ENCODE measurements at regions not wholly inside any gene's neighbourhood (a gene's known extent, or its start where the extent isn't known, plus 50 kb on each side); places are given as distances from the start of the nearest gene placed in this dataset.

- Histone ChIP-seq H3K36me3 (ENCODE audit: insufficient read depth, low read length) (no peaks in the 10 kb centered on the region), H3K4me3 (no peak overlapping the region), H3K9me3 (ENCODE audit: low read depth, low read length) (no peaks in the 10 kb centered on the region), H3K9ac (ENCODE audit: insufficient read length) (no peak overlapping the region), H3K27ac (no peak overlapping the region)
- DNase-seq (ENCODE audit: low read depth, low spot score), result no peak
- TF ChIP-seq EZH2 (IDR thresholded peaks at IDR 0.05), result no peak
- TF ChIP-seq POLR2AphosphoS5 (IDR thresholded peaks at IDR 0.05; ENCODE audit: borderline replicate concordance, low read depth, low read length), result no peak
- no peak for TF ChIP-seq FOXP2 (optimal IDR thresholded peaks at IDR 0.05; ENCODE audit: control extremely low read depth, extremely low read length, insufficient read depth)
Measured at GRCh38 chr2:104092886-104093285, 761.0 kb upstream of the POU3F3 start.

- H3K36me3 ChIP-seq (ENCODE audit: insufficient read depth, low read length), result no peaks in the 10 kb centered on the region
- no peak overlapping the region for H3K27ac ChIP-seq
- TF ChIP-seq EZH2 (IDR thresholded peaks at IDR 0.05) (no peak), POLR2AphosphoS5 (IDR thresholded peaks at IDR 0.05; ENCODE audit: borderline replicate concordance, low read depth, low read length) (no peak), FOXP2 (optimal IDR thresholded peaks at IDR 0.05; ENCODE audit: control extremely low read depth, extremely low read length, insufficient read depth) (no peak)
- H3K9ac ChIP-seq (ENCODE audit: insufficient read length), result no peak overlapping the region
- no peak for DNase-seq (ENCODE audit: low read depth, low spot score)
- no peak overlapping the region for H3K4me3 ChIP-seq
- no peaks in the 10 kb centered on the region for H3K9me3 ChIP-seq (ENCODE audit: low read depth, low read length)
Measured at GRCh38 chr2:104102615-104103014, 751.3 kb upstream of the POU3F3 start.

DNA sequence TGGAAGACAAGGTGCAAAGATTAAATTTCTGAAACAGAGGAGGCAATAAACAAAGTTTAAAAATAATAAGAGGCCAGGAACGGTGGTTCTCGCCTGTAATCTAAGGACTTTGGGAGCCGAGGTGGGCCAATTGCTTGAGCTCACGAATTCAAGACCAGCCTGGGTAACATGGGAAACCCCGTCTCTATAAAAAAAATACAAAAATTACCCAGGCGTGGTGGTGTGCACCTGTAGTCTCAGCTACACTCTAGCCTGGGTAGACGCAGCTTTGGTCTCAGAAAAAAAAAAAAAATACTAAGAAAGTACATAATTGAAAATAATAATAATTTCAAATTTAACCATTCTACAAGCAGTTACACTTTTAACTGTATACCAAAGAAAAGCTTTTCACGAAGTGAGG lies 744.6 kb upstream of the POU3F3 start:
- Histone ChIP-seq H3K4me3 (no peak overlapping the region), H3K9me3 (ENCODE audit: low read depth, low read length) (no peaks in the 10 kb centered on the region), H3K36me3 (ENCODE audit: insufficient read depth, low read length) (no peaks in the 10 kb centered on the region), H3K27ac (no peak overlapping the region), H3K9ac (ENCODE audit: insufficient read length) (no peak overlapping the region)
- no peak for TF ChIP-seq EZH2 (IDR thresholded peaks at IDR 0.05)
- TF ChIP-seq POLR2AphosphoS5 (IDR thresholded peaks at IDR 0.05; ENCODE audit: borderline replicate concordance, low read depth, low read length), result no peak
- TF ChIP-seq FOXP2 (optimal IDR thresholded peaks at IDR 0.05; ENCODE audit: control extremely low read depth, extremely low read length, insufficient read depth), result no peak
- no peak for DNase-seq (ENCODE audit: low read depth, low spot score)

GRCh38 chr2:104118889-104119288 lies 735.0 kb upstream of the POU3F3 start:
- no peak for TF ChIP-seq EZH2 (IDR thresholded peaks at IDR 0.05)
- no peak for TF ChIP-seq POLR2AphosphoS5 (IDR thresholded peaks at IDR 0.05; ENCODE audit: borderline replicate concordance, low read depth, low read length)
- no peak for TF ChIP-seq FOXP2 (optimal IDR thresholded peaks at IDR 0.05; ENCODE audit: control extremely low read depth, extremely low read length, insufficient read depth)
- Histone ChIP-seq H3K36me3 (ENCODE audit: insufficient read depth, low read length) (no peaks in the 10 kb centered on the region), H3K9ac (ENCODE audit: insufficient read length) (no peak overlapping the region), H3K27ac (no peak overlapping the region), H3K9me3 (ENCODE audit: low read depth, low read length) (no peaks in the 10 kb centered on the region), H3K4me3 (no peak overlapping the region)
- no peak for DNase-seq (ENCODE audit: low read depth, low spot score)

DNA sequence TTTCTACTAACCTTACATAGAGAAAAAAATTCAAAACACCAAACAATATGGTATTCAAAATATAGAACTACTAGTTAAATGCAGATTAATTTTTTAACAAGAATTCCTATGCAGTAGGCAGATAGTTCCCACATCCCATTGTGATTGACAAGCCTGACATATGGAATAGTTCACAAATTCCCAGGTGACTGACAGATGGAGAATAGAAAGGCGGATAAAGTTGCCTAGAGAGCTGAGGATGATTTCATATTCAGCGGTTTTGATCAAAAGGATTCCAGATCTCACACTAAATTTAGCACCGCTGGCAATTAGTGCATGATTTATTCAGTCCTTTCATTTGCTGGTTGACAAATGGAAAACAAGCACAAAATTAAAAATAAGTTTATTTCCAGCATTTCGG lies 733.7 kb upstream of the POU3F3 start:
- Histone ChIP-seq H3K27ac (no peak overlapping the region), H3K9ac (ENCODE audit: insufficient read length) (no peak overlapping the region), H3K4me3 (no peak overlapping the region), H3K36me3 (ENCODE audit: insufficient read depth, low read length) (no peaks in the 10 kb centered on the region), H3K9me3 (ENCODE audit: low read depth, low read length) (no peaks in the 10 kb centered on the region)
- TF ChIP-seq FOXP2 (optimal IDR thresholded peaks at IDR 0.05; ENCODE audit: control extremely low read depth, extremely low read length, insufficient read depth), result no peak
- no peak for TF ChIP-seq EZH2 (IDR thresholded peaks at IDR 0.05)
- TF ChIP-seq POLR2AphosphoS5 (IDR thresholded peaks at IDR 0.05; ENCODE audit: borderline replicate concordance, low read depth, low read length), result no peak
- no peak for DNase-seq (ENCODE audit: low read depth, low spot score)

GRCh38 chr2:104125096-104125495 lies 728.8 kb upstream of the POU3F3 start:
- DNase-seq (ENCODE audit: low read depth, low spot score), result no peak
- H3K36me3 ChIP-seq (ENCODE audit: insufficient read depth, low read length), result no peaks in the 10 kb centered on the region
- no peak overlapping the region for H3K9ac ChIP-seq (ENCODE audit: insufficient read length)
- TF ChIP-seq POLR2AphosphoS5 (IDR thresholded peaks at IDR 0.05; ENCODE audit: borderline replicate concordance, low read depth, low read length) (no peak), FOXP2 (optimal IDR thresholded peaks at IDR 0.05; ENCODE audit: control extremely low read depth, extremely low read length, insufficient read depth) (no peak), EZH2 (IDR thresholded peaks at IDR 0.05) (no peak)
- H3K27ac ChIP-seq, result no peak overlapping the region
- H3K9me3 ChIP-seq (ENCODE audit: low read depth, low read length), result no peaks in the 10 kb centered on the region
- H3K4me3 ChIP-seq, result no peak overlapping the region

DNA sequence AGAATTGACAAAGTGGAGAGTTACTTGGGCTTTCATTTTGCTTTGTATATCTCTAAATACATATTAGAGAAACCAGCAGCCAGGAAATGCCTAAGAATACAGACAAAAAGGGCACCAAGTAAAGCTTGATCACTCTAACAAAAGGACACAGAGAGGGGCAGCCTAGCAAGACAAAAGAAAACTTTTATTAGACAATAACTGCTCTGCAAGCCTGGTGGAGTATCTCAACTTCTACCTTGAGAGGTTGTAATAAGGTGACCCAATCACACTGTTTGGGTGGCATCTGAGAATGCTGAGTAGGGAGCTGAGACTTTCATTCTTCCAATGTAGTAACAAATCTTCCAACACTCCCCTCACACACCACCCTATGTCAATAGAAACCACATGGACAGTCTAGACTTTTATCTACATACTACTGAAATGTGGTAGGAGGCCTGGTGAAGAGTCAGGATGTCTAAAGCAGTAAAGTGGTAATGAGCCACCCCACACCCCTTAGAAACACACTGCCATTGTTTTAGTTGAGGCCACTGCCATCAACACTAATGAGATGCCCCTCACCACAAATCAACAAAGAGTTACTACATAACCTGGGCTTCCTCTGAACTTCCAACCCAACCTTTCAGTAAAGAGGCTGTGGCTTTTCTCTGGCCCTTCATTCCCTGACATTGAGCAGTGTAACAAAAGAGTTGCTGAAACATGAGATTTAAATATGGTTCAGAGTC lies 726.7 kb upstream of the POU3F3 start:
- Histone ChIP-seq H3K27ac (no peak overlapping the region), H3K9me3 (ENCODE audit: low read depth, low read length) (no peaks in the 10 kb centered on the region), H3K9ac (ENCODE audit: insufficient read length) (no peak overlapping the region), H3K4me3 (no peak overlapping the region), H3K36me3 (ENCODE audit: insufficient read depth, low read length) (no peaks in the 10 kb centered on the region)
- TF ChIP-seq EZH2 (IDR thresholded peaks at IDR 0.05), result no peak
- TF ChIP-seq POLR2AphosphoS5 (IDR thresholded peaks at IDR 0.05; ENCODE audit: borderline replicate concordance, low read depth, low read length), result no peak
- TF ChIP-seq FOXP2 (optimal IDR thresholded peaks at IDR 0.05; ENCODE audit: control extremely low read depth, extremely low read length, insufficient read depth), result no peak
- DNase-seq (ENCODE audit: low read depth, low spot score), result no peak

DNA sequence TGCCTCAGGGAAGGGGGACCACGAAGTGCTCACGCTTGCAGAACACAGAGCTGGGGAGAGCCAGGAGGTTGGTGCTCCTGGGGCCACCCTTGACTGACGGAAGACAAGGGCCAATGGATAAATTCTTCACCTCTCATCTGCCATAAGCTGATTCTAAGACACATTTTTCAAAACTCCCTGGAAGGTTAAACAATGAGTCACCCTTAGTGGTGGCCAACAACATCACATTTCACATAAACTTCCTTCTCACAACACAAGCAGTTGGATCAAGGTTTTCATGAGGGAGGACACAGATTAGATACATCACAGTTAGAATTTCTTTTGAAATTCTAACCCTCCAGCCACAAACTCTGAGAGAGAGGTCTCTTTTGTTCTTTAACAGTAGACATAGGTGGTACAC lies 713.6 kb upstream of the POU3F3 start:
- Histone ChIP-seq H3K27ac (no peak overlapping the region), H3K4me3 (no peak overlapping the region), H3K9ac (ENCODE audit: insufficient read length) (no peak overlapping the region), H3K36me3 (ENCODE audit: insufficient read depth, low read length) (no peaks in the 10 kb centered on the region), H3K9me3 (ENCODE audit: low read depth, low read length) (no peaks in the 10 kb centered on the region)
- DNase-seq (ENCODE audit: low read depth, low spot score), result no peak
- TF ChIP-seq FOXP2 (optimal IDR thresholded peaks at IDR 0.05; ENCODE audit: control extremely low read depth, extremely low read length, insufficient read depth), result no peak

- no peak overlapping the region for H3K9ac ChIP-seq (ENCODE audit: insufficient read length)
- no peaks in the 10 kb centered on the region for H3K9me3 ChIP-seq (ENCODE audit: low read depth, low read length)
- H3K27ac ChIP-seq, result no peak overlapping the region
- TF ChIP-seq FOXP2 (optimal IDR thresholded peaks at IDR 0.05; ENCODE audit: control extremely low read depth, extremely low read length, insufficient read depth) (no peak), POLR2AphosphoS5 (IDR thresholded peaks at IDR 0.05; ENCODE audit: borderline replicate concordance, low read depth, low read length) (no peak), EZH2 (IDR thresholded peaks at IDR 0.05) (no peak)
- DNase-seq (ENCODE audit: low read depth, low spot score), result no peak
- H3K4me3 ChIP-seq, result no peak overlapping the region
- no peaks in the 10 kb centered on the region for H3K36me3 ChIP-seq (ENCODE audit: insufficient read depth, low read length)
Measured at GRCh38 chr2:104158191-104158590, 695.7 kb upstream of the POU3F3 start.

Measured in SK-N-MC (cell line).